Anterior cingulate cortex (tissue), 58 donors: ENCODE measurements at regions not wholly inside any gene's neighbourhood (a gene's known extent, or its start where the extent isn't known, plus 50 kb on each side); places are given as distances from the start of the nearest gene placed in this dataset.
"Not testable (repeated sequence)": the region's sequence is repeated elsewhere in the genome, so short reads cannot be mapped to it uniquely, and the experiment has no call there.

Source experiments
- DNase-seq, 58 donors: peaks; one replicate each; lab custom pipeline; 2025; lab: John Stamatoyannopoulos, UW

DNA sequence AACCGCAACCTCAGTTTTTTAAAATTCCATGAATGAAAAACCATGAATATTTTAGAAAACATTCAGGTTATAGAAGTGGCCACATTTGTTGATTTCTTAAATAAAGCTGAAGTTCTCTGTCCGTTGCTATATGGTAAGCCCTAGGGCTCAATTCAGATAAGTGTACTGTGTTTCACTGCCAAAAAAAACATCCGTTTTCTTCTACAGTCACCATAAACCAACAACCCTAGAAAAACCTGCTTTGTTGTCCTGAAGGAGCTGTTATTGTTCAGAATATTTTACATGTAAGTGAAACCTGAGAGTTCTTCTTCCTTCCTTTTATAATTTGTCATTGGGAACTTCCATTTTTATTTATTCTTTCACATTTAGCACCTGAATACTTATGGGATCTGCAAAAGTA is 274.1 kb downstream of the TFAP2A start:
- DNase-seq, result no peak

- no peak for DNase-seq
These were observed 274.7 kb downstream of the TFAP2A start for GRCh38 chr6:10140136-10140535.

- DNase-seq, result no peak
These were observed 276.0 kb downstream of the TFAP2A start for GRCh38 chr6:10138917-10139316.

DNA sequence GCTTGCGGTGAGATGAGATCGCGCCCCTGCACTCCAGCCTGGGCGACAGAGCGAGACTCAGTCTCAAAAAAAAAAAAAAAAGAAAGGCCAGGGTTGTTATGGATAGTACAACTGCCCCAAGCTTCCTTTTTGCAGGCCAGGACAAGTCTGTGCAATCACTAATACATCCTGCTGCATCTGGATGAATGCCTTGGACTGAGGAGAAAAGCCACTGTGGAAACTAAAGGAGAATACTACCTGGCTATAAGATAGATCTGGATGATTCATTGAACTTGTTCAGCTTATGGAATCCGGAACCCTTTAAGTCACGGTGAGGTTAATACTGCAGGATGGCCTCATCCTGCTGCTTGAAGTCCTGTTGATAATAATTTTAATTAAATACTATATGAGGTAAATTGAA is 278.2 kb downstream of the TFAP2A start:
- DNase-seq, result no peak

DNA sequence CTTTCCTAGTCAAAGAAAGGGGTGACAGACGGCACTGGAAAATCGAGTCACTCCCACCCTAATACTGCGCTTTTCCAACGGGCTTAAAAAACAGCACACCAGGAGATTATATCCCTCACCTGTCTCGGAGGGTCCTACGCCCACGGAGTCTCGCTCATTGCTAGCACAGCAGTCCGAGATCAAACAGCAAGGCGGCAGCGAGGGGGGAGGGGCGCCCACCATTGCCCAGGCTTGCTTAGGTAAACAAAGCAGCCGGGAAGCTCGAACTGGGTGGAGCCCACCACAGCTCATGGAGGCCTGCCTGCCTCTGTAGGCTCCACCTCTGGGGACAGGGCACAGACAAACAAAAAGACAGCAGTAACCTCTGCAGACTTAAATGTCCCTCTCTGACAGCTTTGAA is 280.7 kb downstream of the TFAP2A start:
- not testable (repeated sequence) for DNase-seq

DNA sequence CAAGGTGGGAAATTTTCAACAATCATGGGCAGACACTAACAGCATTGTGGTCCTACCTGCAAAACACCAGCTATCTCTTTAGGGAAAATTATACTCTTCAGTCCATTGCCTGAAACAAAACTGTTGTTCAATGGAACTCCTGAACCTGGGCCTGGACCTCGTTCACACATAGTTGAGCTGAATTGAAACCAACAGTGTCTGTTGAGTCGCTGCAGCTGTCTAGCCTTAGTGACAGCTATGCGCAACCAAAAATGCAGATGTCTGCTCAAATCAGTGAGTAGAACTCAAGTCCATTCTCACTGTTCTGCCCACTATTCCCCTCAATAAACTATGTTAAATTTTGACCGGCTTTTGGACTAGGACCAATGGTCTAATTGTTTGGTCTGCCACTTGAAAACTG is 286.2 kb downstream of the TFAP2A start:
- no peak for DNase-seq

GRCh38 chr6:10122164-10122563 is 292.7 kb downstream of the TFAP2A start:
- DNase-seq, result no peak

- no peak for DNase-seq
These were observed 301.9 kb downstream of the TFAP2A start for GRCh38 chr6:10112871-10113549.

DNA sequence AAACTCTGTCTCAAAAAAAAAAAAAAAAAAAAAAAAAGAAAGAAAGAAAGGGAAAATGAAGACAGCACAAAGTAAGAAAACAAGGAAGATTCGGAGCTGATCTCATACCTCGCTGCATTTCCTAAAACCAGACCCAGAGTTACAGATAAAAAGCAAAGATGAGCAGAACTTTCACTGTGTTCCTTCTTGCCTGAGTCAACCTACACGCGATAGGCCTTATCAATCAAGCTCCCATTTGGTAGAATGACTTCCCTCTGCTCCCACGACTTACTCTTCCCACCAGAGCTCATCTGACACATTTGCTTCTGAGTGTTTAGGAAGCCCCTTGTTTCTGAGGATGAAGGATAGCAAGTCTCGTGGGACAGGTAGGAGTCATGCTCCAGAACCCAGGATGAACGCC is 302.9 kb downstream of the TFAP2A start:
- DNase-seq, result no peak

GRCh38 chr6:10101551-10102252 is 313.2 kb downstream of the TFAP2A start:
- DNase-seq, result no peak

- no peak for DNase-seq
These were observed 315.2 kb downstream of the TFAP2A start for GRCh38 chr6:10099529-10100140.

DNA sequence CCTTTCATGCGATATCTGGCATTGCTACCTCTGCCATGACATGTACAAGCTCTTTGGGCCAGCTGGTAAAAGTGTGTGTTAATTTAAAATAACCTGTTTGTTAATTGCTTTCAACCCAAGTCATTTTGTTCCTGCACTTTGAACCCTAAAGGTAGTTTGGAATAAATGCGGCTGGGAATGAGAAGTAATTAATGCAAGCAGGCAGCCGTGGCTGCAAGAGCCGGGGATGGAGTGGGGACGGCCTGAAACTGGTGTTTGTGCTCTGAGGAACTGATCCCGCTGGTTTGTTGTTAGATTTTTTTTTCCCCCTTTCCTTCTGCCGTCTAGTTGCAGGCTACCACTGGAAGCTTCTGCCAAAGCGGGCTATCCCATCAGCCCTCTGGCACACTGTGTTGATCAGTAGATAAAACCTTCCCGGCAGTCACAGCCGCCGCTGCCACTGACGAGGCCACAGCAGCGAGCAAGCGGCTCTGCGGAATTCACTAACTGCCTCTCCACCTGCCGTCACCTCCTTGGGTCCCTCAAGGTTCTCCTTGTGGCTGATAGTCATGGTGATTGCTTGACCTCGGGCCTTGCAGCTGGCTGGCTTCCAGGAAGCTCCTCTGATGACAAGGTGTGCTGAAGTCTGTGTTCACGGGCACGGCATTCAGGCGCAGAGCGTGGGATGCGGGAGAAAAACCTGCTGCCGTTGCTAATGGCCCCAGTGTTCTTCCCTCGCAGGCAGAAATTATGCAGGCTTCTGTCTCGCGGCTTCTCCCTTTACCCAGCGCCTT is 315.9 kb downstream of the TFAP2A start:
- peak in 4 of 58 donors; percentile 4 to 9 (median 6) for DNase-seq

DNA sequence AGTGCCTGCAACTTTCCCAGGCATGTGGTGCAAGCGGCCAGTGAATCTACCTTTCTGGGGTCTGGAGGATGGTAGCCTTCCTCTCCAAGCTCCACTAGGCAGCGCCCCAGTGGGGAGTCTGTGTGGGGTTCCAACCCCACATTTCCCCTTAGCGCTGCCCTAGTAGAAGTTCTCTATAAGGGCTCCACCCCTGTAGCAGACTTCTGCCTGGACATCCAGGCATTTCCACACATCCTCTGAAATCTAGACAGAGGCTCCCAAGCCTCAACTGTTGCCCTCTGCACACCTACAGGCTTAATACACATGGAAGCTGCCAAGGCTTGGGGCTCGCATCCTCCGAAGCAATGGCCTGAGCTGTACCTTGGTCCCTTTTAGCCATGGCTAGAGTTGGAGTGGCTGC is 321.6 kb downstream of the TFAP2A start:
- DNase-seq, result no peak

GRCh38 chr6:10084111-10084986 is 330.5 kb downstream of the TFAP2A start:
- DNase-seq, result no peak

- peak in 1 of 58 donors; percentile 14 for DNase-seq
These were observed 332.5 kb downstream of the TFAP2A start for GRCh38 chr6:10082385-10082784.

DNA sequence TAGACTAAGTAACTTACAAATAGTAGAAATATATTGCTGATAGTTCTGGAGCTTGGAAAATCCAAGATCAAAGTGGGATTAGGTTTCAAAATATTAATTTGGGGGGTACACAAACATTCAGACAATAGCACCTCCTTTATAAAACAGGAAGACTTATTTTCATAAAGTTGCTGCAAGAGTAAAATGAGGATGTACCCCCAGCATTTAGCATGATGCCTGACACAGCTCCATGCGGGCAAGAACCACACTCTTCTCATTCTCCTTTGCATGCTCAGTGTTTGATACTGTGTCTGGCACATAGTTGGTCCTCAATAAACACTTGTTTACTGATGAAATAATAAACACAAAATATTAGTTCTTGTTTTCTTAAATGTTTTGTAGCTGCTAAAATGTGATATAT is 332.9 kb downstream of the TFAP2A start:
- no peak for DNase-seq

- no peak for DNase-seq
These were observed 333.8 kb downstream of the TFAP2A start for GRCh38 chr6:10081075-10081474.

- DNase-seq, result no peak
These were observed 334.3 kb downstream of the TFAP2A start for GRCh38 chr6:10080561-10080960.

DNA sequence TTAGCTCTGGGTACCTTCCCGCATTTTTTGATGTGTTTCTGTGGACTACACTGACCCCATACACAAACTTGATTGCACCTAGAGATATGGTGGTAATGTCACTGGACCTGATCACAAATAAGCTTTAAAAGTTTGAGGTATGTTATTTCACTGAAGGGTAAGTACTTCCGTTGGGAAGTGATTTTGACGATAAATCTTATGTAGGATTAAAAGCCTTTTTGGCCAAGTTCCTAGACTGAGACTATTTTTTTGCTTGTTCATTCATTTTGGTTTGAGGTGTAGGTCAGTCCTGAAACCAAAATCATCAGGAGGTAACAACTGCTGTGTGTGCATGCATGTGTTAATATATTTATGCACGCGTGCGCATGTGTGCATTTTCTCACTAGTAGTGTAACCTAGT is 336.3 kb downstream of the TFAP2A start:
- no peak for DNase-seq

- not testable (repeated sequence) for DNase-seq
These were observed 340.1 kb downstream of the TFAP2A start for GRCh38 chr6:10074726-10075125.
